ENCODE measurements at regions not wholly inside any gene's neighbourhood (a gene's known extent, or its start where the extent isn't known, plus 50 kb on each side); places are given as distances from the start of the nearest gene placed in this dataset.

GRCh38 chrX:26470941-26471340, 255.0 kb downstream of the MAGEB5 start:
- no peaks in the 10 kb centered on the region for H3K4me1 Mint-ChIP-seq
- no peaks in the 10 kb centered on the region for H3K27me3 Mint-ChIP-seq (ENCODE audit: low read depth in 3 of 3)
- Histone ChIP-seq H3K4me3 (replicated peaks in 1 of 3; ENCODE audit: low read depth in 2 of 3, low read length in 3 of 3) (no peak overlapping the region), H3K9me3 (replicated peaks in 1 of 2; ENCODE audit: control insufficient read depth in 1 of 2, insufficient read depth in 1 of 2, low read length in 2 of 2) (peaks cover 0 to 4% of the 10 kb centered on the region in 2 donors), H3K4me1 (ENCODE audit: control insufficient read depth in 1 of 2, insufficient read depth in 2 of 2, low read length in 2 of 2) (no peaks in the 10 kb centered on the region), H3K27me3 (ENCODE audit: control insufficient read depth in 2 of 2, insufficient read depth in 2 of 2, low read length in 2 of 2) (no peaks in the 10 kb centered on the region), H3K4me2 (replicated peaks; ENCODE audit: extremely low read depth, low read length, poor library complexity, severe bottlenecking) (no peak overlapping the region), H3K79me2 (ENCODE audit: insufficient read depth, low read length) (no peaks in the 10 kb centered on the region), H3K27ac (ENCODE audit: low read depth in 1 of 2, low read length in 2 of 2) (no peak overlapping the region), H3K9ac (ENCODE audit: insufficient read depth, low read length, poor library complexity, severe bottlenecking) (no peak overlapping the region), H3K36me3 (replicated peaks in 1 of 2; ENCODE audit: control insufficient read depth in 1 of 2, insufficient read depth in 2 of 2, low read length in 2 of 2) (no peaks in the 10 kb centered on the region), H2AFZ (ENCODE audit: insufficient read depth, low read depth, low read length, poor library complexity, severe bottlenecking) (no peak overlapping the region), H4K20me1 (ENCODE audit: insufficient read depth, low read length) (no peaks in the 10 kb centered on the region)
- intact Hi-C loops (cut with micrococcal nuclease) = no loop called here
- no peak for DNase-seq
- no peak for TF ChIP-seq CTCF (IDR thresholded peaks at IDR 0.05)
- H3K27ac Mint-ChIP-seq = no peak overlapping the region
- H3K9me3 Mint-ChIP-seq = peaks cover 2 to 11% (median 3%) of the 10 kb centered on the region in 7 donors
- H3K4me3 Mint-ChIP-seq = no peak overlapping the region
- H3K36me3 Mint-ChIP-seq = no peaks in the 10 kb centered on the region
- WGBS (ENCODE audit: insufficient coverage) = no CpG with 5 or more reads among the region's 5 CpGs

- Histone ChIP-seq H3K4me2 (replicated peaks; ENCODE audit: extremely low read depth, low read length, poor library complexity, severe bottlenecking) (no peak overlapping the region), H3K4me1 (ENCODE audit: control insufficient read depth in 1 of 2, insufficient read depth in 2 of 2, low read length in 2 of 2) (no peaks in the 10 kb centered on the region), H3K27me3 (ENCODE audit: control insufficient read depth in 2 of 2, insufficient read depth in 2 of 2, low read length in 2 of 2) (no peaks in the 10 kb centered on the region), H4K20me1 (ENCODE audit: insufficient read depth, low read length) (no peaks in the 10 kb centered on the region), H2AFZ (ENCODE audit: insufficient read depth, low read depth, low read length, poor library complexity, severe bottlenecking) (no peak overlapping the region), H3K9ac (ENCODE audit: insufficient read depth, low read length, poor library complexity, severe bottlenecking) (no peak overlapping the region), H3K27ac (ENCODE audit: low read depth in 1 of 2, low read length in 2 of 2) (no peak overlapping the region), H3K79me2 (ENCODE audit: insufficient read depth, low read length) (no peaks in the 10 kb centered on the region), H3K9me3 (replicated peaks in 1 of 2; ENCODE audit: control insufficient read depth in 1 of 2, insufficient read depth in 1 of 2, low read length in 2 of 2) (peaks cover 0 to 8% of the 10 kb centered on the region in 2 donors), H3K4me3 (replicated peaks in 1 of 3; ENCODE audit: low read depth in 2 of 3, low read length in 3 of 3) (no peak overlapping the region), H3K36me3 (replicated peaks in 1 of 2; ENCODE audit: control insufficient read depth in 1 of 2, insufficient read depth in 2 of 2, low read length in 2 of 2) (no peaks in the 10 kb centered on the region)
- no peak for DNase-seq
- no peaks in the 10 kb centered on the region for H3K27me3 Mint-ChIP-seq (ENCODE audit: low read depth in 3 of 3)
- no peak overlapping the region for H3K27ac Mint-ChIP-seq
- TF ChIP-seq CTCF (IDR thresholded peaks at IDR 0.05) = no peak
- H3K36me3 Mint-ChIP-seq = no peaks in the 10 kb centered on the region
- no CpG with 5 or more reads among the region's 4 CpGs for WGBS (ENCODE audit: insufficient coverage)
- H3K4me3 Mint-ChIP-seq = no peak overlapping the region
- H3K4me1 Mint-ChIP-seq = no peaks in the 10 kb centered on the region
- intact Hi-C loops (cut with micrococcal nuclease) = no loop called here
- H3K9me3 Mint-ChIP-seq = peaks cover 1 to 11% (median 3%) of the 10 kb centered on the region in 7 donors
These were observed 250.4 kb downstream of the MAGEB5 start for GRCh38 chrX:26466387-26466786.

Data from CD14-positive monocyte (primary cell).